Stimulated activated CD4-positive, alpha-beta T cell treated with anti-CD3 and anti-CD28 coated beads, Interleukin-4, amount 100 ng/mL, for 48 hours (primary cell): ENCODE measurements at regions not wholly inside any gene's neighbourhood (a gene's known extent, or its start where the extent isn't known, plus 50 kb on each side); places are given as distances from the start of the nearest gene placed in this dataset.

ENCODE experiments used
- DNase-seq, 2 donors: peaks; one replicate each; pipeline ENCODE4 v3.0.0-alpha.2; 2020; ENCODE audit warnings: low read depth in 2 of 2

DNA sequence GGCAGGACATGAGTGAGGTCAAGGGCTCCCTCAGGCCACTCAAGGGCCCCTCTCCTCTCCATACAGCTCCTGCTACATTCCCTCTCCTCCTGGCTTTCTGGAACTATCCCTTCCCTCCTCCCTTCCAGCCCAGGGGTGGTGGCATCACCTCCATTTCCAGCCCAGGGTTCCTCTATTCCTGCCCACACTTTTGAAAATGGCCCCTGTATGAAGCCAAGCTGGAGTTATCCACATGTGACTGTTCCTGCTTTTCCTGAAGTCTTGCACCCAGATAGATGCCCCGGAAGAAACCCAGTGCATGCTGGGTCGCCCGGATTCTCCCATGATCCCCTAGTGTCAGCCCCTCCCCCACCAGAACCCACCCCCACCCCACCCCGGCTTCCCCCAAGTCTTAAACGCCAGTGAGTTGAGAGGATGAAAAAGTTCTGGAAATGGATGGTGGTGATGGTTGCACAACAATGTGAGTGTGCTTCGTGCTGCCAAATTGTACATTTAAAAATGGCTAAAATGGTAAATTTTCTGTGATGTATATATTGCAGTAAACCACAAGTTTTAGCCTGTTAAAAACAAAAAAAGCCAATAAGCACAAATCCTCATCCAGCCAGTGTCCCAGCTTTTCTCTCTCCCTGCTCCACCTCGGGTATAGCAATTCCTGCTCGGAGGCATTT lies 136.9 kb downstream of the SCARB1 start:
- DNase-seq, result no peak

DNA sequence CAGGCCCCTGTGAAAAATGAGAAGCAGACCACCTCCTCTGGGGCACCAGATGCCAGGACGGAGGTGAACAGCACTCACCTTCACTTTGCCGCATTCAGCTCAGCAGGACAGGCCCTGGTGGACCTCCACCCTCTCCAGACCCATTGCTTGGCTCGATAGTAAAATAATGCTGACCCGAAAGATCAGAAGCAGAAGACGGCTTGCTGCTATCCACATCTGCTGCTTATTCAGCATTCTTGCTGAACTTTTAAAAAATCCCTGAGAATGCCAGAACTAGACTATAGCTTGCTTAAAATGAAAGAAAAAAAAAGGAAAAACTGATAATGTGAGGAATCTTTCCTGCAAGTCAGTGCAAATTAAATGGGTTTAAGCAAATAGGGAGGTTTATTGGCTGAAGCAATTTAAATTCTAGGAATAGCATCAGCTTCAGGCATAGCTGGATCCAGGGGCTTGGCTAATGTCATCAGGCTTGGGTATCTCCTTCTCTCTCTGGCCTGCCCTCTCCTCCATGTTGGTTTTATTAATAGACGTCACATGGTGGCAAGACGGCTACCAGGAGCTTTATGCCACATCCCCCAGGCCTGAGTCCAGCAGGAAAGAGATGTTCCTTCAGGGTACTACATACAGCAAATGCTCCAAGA lies 137.9 kb downstream of the SCARB1 start:
- no peak for DNase-seq

GRCh38 chr12:124725099-124725498 lies 138.6 kb downstream of the SCARB1 start:
- no peak for DNase-seq

GRCh38 chr12:124722878-124723277 lies 140.8 kb downstream of the SCARB1 start:
- DNase-seq, result no peak

DNA sequence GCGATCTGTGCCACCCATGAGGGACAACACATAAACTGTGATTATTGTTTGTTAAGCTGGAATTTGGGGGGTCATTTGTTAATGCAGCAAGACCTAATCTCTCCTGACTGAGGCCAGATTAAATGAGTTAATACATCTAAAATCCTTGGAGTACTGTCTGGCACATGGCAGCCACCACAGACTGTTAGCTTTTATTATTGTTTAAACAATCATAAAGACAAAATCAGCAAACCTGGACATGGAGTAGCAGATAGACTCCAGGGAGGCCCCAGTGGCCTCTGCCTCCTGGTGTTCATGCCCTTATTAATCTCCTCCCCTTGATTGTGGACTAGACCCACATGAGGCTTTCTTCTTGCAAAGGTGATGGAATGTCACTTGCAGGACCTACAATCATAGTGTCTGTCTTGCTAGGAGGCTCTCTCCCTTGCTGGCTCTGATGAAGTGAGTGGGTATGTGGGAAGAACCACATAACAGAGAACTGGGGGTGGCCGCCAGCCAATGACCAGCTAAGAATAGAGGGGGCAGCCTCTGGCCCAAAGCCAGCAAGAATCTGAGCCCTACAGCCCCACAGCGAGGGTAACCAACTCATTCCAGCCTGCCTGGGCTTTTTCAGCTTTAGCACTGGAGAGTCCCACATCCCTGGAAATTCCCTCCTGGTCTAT lies 142.0 kb downstream of the SCARB1 start:
- no peak for DNase-seq

- DNase-seq, result no peak
Measured at GRCh38 chr12:124720681-124721500, 142.8 kb downstream of the SCARB1 start.

DNA sequence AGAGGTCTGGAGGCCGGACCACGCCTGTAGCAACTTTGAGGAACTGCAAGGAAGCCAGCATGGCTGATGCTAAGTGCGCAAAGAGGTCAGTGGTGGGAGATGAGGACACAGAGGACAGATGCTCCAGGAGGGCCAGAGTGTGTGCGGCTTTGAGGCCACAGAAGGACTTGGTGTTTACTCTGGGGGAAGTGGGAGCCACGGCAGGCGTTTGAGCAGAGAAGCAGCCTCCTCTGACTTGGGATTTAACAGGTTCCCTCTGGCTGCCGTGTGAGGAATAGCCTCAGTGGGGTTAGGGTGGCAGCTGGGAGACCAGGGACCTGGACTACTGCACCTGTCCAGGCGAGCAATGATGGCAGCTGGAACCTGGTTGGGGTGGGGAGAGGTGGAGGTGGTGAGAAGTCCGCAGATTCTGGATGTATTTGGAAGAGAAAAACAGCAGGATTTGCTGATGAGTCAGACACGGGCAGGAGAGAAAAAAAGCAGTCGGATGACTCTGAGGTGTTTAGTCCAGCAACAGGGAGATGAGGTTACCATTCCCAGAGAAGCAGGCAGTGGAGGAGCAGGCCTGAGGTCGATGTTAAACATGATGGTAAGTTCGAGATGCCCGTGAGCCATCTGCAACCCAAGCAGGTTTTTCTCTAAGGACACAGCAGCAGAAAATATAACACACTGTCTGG lies 143.5 kb downstream of the SCARB1 start:
- DNase-seq, result no peak

DNA sequence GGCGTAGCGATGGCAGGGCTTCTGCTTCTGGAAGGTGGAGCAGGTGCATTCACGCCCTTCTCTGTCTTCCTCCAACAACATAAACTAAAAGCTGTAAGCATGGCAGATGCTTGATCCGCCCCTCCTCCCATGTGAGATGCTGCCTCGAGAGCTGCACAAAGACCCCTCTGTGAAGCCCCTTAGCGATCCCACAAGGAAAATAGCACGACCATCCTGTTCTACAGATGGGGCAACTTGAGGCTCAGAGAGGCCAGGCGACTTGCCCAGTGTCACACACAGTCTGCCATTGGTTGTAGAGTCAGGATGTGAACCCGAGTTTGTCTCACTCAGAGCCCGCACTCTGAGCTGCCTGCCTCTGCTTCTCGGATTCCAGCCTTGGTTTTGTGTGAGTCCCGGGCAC lies 144.4 kb downstream of the SCARB1 start:
- no peak for DNase-seq

DNA sequence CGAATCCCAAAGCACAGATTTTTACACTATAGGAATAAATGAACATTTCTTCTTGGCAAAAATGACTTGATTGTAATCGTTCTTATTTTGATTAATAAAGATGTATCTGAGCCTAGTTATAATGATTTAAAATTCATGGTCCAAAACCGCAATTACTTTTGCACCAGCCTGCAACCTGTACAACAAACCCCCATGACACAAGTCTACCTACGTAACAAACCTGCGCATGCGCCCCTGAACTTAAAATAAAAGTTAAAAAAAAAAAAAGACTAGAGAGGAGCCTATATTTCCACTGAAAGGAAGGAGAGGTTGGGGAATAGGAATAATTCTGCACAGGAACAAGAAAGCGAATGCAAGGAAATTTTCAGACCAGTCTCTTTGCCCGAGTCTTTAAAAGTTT lies 145.2 kb downstream of the SCARB1 start:
- no peak for DNase-seq

GRCh38 chr12:124718036-124718435 lies 145.6 kb downstream of the SCARB1 start:
- DNase-seq, result no peak

DNA sequence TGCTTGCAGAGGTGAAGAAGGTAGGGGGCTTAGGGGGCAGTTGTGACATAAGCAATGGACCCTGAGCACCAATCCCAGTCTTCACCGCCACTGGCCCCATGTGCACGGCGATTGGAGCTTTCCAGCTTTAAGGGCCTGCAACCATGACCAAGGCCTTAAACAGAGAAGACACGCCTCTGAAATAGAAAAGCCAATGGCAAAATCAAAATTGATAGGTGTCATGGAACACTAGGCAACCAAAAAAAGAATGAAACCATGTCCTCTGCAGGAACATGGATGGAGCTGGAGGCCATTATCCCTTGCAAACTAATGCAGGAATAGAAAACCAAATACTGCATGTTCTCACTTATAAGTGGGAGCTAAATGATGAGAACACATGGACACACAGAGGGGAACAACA lies 146.3 kb downstream of the SCARB1 start:
- DNase-seq, result no peak

- no peak for DNase-seq
Measured at GRCh38 chr12:124716208-124717130, 147.2 kb downstream of the SCARB1 start.

GRCh38 chr12:124715121-124715990 lies 147.9 kb upstream of the NCOR2 start:
- DNase-seq, result no peak

DNA sequence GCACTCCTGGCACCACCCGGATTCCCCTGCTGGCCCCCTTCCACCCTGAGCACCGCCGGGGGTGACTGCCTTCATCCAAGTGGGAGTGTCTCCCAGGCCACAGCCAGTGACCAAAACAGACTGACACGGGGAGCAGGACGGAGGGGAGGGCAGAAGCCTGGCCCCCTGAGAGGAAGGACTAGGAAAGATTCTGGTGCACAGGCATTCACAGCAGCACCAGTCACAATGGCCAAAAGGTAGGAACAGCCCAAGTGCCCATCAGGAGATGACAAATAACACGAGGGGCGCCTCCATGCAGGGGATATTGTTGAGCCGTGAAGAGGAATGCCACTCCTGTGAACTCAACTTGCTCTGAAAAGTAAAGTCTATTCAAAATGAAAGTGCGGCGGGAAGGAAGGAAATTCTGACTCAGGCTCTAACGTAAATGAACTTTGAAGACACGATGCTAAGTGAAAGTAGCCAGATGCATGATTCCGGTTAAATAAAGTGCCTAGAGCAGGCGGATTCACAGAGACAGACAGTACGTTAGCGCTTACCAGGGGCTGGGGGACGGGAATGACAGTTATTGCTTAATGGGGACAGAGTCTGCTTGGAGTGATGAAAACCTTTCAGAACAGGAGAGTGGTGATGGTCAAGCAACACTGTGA lies 146.1 kb upstream of the NCOR2 start:
- peak; percentile 56 to 58 for DNase-seq

- no peak for DNase-seq
Measured at GRCh38 chr12:124713041-124713435, 145.6 kb upstream of the NCOR2 start.

DNA sequence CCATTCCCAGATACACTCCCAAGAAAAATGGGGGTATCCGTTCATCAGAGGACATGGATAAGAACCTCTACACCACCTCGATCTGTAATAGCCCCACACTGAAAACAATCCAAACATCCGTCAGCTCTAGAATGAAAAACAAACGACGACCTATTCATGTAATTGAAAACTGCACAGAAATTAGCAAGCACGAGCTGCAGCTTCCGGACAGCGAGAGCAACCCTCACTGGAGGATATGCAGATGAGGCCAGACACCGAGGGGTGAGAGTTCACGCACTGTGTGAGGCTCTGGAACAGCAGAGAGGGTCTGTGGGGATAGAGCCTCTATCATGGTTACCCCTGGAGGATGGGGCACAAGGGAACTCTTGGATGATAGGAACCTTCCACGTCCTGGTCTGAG lies 143.9 kb upstream of the NCOR2 start:
- no peak for DNase-seq

GRCh38 chr12:124709722-124710687 lies 142.6 kb upstream of the NCOR2 start:
- no peak for DNase-seq

- no peak for DNase-seq
Measured at GRCh38 chr12:124707316-124707715, 139.9 kb upstream of the NCOR2 start.
